ENCODE measurements at regions not wholly inside any gene's neighbourhood (a gene's known extent, or its start where the extent isn't known, plus 50 kb on each side); places are given as distances from the start of the nearest gene placed in this dataset.
"Not testable (repeated sequence)": the region's sequence is repeated elsewhere in the genome, so short reads cannot be mapped to it uniquely, and the experiment has no call there.

DNA sequence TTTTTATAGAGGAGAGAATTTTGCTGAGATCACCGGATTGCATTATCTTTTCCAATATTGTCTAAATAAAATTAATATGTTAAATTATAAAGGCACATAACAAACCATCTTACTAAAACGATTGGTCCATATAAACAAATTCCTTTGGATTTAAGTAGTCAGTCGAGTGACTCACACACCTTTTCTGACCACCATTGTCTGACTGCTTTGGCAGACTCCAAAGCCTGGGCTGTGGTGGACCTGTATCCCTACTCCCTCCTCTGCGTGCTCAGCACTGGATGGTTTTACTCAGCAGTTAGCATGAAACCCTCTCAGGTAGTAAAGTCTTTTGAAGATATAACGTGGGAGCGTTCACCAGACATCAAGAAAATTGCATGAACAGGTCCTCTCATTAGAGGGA, 134.2 kb downstream of the BCL2L11 start:
- not testable (repeated sequence) for TF ChIP-seq POLR2A, POLR2AphosphoS5, EP300 (IDR thresholded peaks at IDR 0.05)
- TF ChIP-seq, protein P1, sequence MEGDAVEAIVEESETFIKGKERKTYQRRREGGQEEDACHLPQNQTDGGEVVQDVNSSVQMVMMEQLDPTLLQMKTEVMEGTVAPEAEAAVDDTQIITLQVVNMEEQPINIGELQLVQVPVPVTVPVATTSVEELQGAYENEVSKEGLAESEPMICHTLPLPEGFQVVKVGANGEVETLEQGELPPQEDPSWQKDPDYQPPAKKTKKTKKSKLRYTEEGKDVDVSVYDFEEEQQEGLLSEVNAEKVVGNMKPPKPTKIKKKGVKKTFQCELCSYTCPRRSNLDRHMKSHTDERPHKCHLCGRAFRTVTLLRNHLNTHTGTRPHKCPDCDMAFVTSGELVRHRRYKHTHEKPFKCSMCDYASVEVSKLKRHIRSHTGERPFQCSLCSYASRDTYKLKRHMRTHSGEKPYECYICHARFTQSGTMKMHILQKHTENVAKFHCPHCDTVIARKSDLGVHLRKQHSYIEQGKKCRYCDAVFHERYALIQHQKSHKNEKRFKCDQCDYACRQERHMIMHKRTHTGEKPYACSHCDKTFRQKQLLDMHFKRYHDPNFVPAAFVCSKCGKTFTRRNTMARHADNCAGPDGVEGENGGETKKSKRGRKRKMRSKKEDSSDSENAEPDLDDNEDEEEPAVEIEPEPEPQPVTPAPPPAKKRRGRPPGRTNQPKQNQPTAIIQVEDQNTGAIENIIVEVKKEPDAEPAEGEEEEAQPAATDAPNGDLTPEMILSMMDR (IDR thresholded peaks at IDR 0.05) = not testable (repeated sequence)

Data from stomach (tissue), 4 donors.